ENCODE measurements at regions not wholly inside any gene's neighbourhood (a gene's known extent, or its start where the extent isn't known, plus 50 kb on each side); places are given as distances from the start of the nearest gene placed in this dataset.

GRCh38 chr22:48651036-48651890, 1176.4 kb downstream of the BRD1 start:
- no peak for DNase-seq (ENCODE audit: low spot score)

GRCh38 chr22:48650323-48651035, 1177.2 kb downstream of the BRD1 start:
- DNase-seq (ENCODE audit: low spot score) = no peak

DNA sequence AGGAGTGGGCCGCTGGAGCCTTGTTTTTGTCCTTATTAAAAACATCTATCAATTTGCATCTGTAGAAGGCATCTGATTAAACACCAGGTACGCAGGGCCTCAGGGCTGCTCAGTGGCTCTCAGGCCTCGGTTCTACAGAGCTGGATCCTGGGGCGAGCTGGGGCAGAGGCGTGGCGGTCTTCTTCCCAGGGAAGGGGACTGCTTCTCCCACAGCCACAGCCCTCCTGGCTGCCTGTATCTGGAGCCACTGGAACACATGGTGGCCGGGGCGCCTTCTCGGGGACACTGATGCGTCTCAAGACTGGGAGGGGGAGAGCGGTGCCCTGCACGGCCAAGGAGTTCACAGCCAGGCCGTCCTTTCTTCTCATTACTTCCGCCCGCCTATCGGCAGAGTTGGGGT, 1178.2 kb downstream of the BRD1 start:
- DNase-seq (ENCODE audit: low spot score) = no peak

DNA sequence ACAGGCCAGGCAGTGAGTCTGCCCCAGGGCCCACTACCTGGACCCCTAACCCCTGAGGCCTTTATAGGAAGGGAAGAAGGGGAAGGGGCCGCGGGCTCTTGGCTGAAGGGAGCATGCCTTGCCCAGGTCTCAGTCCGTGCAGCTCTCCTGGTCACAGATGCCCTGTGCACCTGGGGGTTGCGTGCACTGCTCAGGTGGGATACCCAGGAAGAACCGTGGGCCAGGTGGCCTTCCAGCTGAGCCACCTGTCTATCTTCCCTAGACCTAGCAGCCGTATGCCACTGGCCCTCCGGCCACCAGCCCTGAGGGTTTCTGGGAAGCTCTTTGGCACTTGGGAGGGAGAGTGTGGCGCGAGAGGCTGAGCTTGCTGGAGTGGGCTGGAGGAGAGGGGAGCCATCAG, 1178.6 kb downstream of the BRD1 start:
- no peak for DNase-seq (ENCODE audit: low spot score)

GRCh38 chr22:48647606-48648515, 1179.8 kb downstream of the BRD1 start:
- DNase-seq (ENCODE audit: low spot score) = no peak

DNA sequence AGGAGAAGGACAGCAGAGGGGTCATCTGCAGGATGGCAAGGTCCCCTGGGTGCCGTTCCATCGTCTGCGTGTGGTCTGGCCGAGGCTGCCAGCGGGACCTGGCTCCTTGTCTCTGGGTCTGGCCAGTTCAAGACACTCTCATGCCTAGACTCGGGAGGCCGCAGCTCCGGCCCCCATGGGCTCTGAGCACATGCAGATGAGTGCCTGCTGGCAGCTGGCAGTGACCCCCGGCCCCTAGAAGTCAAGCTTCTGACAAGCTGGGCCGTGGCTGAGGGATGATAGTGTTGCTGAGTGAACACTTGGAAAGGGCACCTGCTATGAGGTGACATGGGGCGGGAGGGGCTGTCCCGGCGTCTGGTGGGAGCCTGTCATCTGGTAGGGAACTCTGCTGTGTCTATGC, 1180.6 kb downstream of the BRD1 start:
- no peak for DNase-seq (ENCODE audit: low spot score)

DNA sequence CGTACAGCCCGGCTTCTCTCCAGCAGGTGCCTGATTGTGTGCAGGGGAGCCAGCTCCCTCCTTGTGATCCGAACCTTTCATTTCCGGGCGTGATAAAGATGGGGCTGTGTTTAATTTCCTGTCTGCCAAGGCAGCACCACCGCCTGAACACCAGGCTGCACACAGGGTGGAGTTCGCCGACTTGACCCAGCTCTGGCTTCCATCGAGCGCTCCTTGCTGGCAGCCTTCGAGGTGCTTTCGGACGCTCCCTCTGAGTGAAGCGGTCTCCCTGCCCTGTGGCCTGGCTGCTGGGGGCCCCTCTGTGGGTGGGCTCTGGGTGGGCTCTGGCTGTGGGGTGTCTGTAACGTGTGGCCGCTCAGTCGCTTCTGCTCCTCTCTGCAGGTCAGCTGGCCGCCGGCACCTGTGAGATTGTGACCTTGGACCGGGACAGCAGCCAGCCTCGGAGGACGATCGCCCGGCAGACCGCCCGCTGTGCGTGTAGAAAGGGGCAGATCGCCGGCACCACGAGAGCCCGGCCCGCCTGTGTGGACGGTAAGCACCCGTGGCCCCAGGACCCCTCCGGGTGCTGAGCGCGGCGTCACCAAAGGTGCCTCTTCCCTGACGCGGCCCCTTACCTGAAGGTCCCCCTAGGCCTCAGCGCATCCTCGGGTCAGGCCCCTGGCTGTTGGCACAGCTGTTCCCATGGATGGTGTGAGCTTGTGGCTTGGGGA, 1181.3 kb downstream of the BRD1 start:
- DNase-seq (ENCODE audit: low spot score) = no peak

DNA sequence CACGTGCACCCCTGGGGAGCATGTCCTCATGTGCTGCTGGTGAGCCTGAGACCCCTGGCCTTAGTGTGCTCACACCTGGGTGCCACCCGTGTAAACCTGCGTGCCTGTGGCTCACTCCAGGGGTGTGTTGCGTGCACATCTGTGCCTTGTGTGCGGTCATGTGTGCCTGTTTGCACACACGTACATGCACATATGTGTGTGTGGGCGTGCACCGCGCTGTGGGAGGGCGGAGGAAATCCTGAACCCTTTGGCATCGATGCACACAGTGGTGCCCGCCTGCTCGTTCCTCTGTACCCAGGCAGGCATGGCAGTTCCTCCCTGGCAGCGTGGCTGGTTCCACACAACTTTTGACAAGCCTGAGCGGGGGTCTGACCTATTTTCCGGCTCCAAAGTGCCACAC, 1181.9 kb downstream of the BRD1 start:
- DNase-seq (ENCODE audit: low spot score) = no peak

DNA sequence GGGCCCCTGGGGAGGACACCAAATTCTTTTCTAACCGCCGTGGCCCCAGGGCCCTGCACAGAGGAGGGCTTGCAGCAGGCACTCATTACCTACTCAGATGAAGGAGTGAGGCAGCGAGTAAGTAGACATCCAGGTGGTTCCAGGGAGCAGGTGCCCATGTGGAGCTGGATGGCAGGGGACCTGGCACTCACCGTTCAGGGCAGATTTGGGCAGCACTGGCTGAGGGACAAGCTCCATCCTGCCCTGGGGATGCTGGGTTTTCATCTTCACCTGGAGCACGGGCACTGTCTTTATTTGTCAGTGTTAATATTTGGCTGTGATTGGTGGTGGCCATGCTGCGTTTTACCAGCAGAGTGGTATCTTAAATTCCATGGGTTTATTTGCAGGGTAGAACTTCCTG, 1182.7 kb downstream of the BRD1 start:
- DNase-seq (ENCODE audit: low spot score) = no peak

- DNase-seq (ENCODE audit: low spot score) = no peak
Observed at GRCh38 chr22:48644108-48644507, 1183.6 kb downstream of the BRD1 start.

GRCh38 chr22:48643066-48643731, 1184.5 kb downstream of the BRD1 start:
- no peak for DNase-seq (ENCODE audit: low spot score)

DNA sequence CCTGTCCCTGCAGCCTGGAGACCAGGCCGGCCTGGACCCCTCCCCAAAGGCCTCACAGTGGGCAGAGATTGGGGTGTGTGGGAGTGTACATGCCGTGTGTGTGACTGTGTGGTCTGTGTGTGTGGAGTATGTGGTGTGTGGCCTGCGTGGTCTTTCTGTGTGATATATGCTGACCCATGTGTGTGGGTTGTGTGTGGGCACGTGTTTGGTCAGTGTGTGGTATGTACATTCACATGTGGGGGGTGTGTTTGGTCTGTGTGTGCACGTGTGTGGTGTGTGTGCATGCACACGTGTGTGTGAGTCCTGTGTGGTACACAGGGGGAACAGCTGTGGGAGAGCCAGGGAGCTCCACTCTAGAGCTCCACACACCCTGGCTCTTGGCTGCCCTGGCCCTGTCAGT, 1185.1 kb downstream of the BRD1 start:
- DNase-seq (ENCODE audit: low spot score) = no peak

DNA sequence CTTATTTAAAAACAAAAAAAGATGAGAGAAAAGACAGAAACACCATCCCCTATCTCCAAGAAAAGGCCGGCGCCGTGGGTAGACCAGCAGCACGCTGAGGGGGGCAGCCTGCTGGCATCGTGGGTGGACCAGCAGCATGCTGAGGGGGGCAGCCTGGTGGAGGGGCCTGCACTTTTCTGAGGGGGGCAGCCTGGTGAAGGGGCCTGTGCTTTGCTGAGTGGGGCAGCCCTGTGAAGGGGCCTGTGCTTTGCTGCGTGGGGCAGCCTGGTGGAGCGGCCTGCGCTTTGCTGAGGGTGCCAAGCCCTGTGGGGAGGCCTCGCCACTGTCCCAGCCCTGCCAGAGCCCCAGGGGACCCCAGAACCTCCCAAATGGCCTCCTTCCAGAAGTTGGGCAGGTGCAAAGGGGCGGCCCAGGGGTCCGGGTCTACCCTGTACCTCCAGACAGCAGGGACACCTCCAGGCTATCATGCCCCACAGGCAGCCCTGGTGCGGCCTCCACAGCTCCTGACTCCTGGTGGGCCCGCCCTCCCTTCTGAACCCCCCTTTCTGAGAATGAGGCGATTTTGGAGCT, 1185.7 kb downstream of the BRD1 start:
- DNase-seq (ENCODE audit: low spot score) = no peak

DNA sequence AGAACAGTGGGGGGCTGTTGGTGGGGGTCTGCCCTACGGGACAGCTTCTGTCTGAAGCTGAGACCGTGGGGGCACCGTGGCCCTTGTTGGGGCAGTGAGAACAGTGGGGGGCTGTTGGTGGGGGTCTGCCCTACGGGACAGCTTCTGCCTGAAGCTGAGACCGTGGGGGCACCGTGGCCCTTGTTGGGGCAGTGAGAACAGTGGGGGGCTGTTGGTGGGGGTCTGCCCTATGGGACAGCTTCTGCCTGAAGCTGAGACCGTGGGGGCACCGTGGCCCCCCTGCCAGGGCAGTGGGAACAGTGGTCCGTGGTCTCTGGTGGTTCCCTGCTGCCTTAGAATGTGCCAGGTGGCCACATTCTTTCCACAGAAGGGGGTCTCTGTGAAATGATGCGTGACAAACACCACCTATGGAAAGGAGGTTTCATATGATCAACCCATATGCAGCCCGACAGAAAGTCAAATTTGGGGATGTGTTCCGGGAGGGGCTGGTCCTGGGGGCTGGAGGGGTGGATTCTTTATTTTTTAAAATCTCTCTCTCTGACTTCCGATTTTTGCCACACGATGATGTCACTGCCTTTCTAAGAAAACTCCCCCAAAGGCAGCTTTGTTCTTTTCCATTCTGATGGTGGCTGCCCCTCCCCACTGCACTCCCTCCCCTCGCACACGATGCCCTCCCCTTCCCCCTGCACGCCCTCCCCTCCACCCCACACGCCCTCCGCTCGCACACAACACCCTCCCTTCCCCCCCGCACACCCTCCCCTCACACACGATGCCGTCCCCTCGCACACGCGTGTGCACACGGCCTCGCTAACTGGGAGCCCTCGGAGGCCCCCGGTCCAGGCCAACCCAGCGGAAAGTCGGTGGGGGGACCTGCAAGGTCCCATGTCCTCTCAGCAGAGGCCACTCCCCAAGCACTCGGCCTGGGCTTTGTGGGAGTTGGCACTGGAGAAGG, 1186.5 kb downstream of the BRD1 start:
- no peak for DNase-seq (ENCODE audit: low spot score)

- DNase-seq (ENCODE audit: low spot score) = no peak
Observed at GRCh38 chr22:48639896-48640748, 1187.6 kb downstream of the BRD1 start.

DNA sequence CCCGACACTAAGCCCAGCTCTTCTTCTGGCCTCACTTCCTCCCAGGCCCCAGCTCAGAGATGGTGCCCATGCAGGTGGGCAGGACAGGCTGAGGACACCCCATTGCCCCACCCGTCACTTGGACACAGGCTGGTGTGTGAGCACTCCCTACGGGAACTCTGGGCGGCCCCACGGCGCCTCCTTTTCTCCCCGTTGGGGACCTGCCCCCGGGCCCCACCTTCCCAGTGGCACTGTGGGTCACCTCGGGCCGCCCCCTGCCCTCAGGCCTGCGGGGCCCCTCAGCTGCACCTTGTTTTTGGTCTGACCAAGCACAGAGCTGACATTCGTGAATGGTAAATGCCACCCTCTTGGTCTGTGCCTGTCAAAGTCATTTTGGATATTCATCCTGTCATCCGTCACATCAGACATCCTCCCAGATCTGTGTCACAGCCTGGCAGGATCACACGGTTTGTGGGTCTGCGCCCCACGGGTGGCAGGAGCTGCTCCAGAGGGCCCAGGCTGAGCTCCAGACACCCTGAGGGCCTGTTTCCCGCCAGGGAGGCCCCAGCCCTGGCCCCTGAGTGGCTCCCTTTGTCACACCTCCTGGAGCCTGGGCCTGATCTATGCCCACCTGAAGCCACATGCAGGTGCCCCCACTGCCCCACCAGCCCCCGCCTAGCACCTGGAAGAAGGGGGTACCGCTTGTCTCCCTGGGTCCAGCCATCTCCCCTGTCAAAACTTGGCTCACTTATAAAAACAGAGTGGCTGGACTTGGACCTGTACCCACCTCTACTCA, 1188.5 kb downstream of the BRD1 start:
- no peak for DNase-seq (ENCODE audit: low spot score)

DNA sequence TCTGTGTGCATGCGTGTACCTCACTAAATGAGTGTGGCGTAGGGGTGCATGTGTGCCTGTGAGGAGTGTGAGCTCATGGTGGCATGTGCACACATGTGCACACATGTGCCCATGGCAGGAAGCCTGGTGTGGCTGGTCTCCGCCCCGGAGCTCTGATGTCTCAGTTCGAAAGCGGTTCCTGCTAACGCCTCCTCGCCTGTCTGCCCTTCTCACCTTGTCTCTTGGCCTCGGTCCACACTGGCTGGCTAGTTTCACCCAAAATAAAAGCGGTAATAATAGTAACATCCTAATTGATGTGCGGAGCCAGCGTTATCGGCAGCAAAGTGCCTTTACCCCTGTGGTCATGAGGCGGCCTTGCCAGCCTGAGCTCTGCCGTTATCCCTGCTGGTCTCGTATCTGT, 1190.4 kb downstream of the BRD1 start:
- no peak for DNase-seq (ENCODE audit: low spot score)

- no peak for DNase-seq (ENCODE audit: low spot score)
Observed at GRCh38 chr22:48636746-48637145, 1190.9 kb downstream of the BRD1 start.

Data from iPS-NIHi11 (cell line).